GM19035 (cell line): ENCODE measurements at regions not wholly inside any gene's neighbourhood (a gene's known extent, or its start where the extent isn't known, plus 50 kb on each side); places are given as distances from the start of the nearest gene placed in this dataset.

Experiments
- ATAC-seq: cut with Tn5 transposase; IDR thresholded peaks from one replicate; pipeline ENCODE4 v1.9.1; 2021; ENCODE audit not compliant: unreplicated experiment

DNA sequence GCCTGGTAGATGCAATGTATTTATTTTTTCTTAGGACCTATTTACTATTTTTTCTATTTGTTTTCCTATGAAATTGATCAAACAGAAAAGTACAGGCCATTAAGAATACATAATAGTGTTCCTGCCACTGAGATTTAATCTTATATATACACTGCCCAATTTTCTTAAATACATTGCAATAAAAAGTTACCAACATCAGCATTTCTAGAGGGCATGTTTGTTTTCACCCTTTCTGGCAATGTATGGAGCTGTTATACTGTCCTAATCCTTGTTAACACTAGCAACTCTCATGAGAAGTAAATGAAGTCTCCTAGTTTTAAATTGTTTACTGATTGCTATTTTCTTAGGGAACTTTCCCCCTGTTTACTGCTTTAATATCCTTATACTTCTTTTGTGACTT lies 359.1 kb upstream of the SEMA3A start:
- ATAC-seq, result no peak

DNA sequence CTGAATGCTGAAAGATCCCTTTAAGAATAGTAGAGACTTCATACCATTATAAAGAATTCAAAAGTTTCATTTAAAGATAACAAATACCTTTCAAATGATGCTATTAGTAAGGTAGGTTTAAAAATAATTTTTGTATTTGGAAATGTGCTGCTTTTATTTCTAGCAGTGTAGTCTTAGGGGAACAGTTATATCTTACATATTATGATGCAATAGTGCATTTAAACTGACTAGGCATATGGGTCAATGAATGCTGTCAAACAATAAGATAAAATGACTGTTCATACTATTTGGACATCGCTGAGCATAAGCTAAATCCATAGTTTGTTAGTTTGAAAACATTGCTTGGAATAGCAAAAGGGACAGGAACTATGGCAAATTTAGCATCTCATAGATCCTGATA lies 354.8 kb upstream of the SEMA3A start:
- ATAC-seq, result no peak

DNA sequence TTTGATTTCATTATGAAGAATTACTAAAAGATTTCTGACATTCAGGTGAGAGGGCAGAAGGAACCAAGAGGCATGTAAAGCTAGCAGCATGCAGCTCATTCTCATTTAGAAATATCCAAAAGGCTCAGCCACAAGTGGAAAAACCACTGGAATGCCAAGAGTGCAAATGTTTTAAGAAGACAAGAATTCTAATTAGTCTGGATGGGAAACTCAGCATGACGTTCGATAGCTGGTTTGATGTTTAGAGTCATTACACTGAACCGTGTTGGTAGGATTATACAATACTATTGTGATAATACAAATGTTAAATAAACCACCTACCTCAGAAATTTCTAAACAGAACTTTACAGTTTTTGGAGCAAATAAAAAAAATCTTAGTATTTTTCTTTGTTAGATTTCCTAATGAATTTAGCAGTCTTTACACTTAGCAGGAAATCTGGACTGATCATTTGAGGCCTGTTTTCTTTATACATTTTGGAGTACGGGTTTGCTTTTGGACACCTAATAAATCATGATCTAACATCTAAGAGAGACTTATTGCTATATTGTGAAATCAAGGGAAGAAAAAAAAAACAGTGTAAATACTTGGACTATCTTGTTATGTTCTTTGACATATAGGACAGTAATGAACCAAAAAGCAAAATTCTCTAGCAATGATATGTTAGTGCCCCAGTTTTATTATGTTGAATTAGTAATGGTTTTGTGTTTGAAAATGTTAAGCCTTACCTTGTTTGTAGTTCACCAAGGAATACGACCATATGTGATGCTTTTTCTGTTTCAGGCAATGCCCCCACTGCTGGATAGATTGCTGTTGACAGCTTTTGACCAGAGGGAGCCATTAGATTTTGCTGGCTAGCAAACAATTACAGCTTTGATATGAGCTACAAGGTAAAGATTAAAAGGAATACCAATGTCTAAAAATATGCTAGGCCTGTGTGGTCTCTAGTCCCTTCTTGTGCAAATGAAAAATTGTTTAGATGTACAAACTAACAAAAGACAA lies 354.1 kb upstream of the SEMA3A start:
- ATAC-seq, result no peak

DNA sequence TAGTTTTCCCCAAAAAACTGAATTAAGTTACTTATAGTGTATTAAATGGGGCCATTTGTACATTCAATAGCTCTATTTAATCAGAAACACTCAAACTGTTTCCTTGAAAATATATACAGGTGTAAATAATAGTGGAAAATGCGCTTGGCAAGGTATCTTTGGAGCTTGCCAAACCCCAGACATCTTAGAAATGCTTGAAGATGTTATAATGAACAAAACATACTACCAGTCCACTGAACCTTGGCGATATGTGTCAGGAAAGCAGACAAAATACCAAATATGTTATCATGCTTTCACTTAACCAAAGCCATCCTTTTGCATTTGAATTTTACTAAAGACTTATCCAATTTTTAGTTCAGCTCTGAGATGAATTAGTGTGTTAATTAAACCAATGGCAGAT lies 352.7 kb upstream of the SEMA3A start:
- no peak for ATAC-seq

DNA sequence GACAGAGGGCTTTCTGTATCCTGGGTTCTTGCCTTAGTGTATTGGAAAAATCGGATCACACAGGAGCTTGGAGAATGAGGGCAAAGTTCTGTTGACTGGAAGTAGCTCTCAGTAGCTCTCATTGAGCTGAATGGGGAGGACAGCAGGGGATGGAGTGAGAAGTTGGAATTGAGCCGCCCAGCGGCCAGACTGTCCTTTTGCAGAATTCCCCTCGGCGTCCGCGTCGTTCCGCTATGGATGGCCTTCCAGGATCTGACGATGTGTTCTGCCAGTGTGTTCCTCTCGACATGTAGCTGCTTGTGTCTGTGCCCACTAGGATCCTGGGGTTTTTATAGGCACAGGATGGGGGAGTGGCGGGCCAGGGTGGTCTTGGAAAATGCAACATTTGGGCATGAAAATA lies 351.8 kb upstream of the SEMA3A start:
- ATAC-seq, result no peak

DNA sequence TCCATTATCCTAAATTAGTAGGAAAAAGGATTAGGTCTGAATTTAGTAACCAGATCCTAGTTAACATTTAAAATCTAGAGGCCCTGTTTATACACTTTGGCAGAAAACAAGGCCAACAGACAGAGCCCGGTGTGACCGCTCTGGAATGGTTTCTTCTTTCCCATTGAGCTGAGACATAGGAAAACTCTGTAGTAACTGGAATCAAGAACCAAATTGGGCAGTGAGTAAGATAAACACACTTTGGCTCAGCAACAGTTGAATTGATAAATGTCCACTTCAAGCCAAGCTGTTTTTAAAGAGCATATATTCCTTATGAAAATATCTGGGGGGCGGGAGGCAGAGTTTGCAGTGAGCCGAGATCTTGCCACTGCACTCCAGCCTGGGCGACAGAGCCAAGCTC lies 343.7 kb upstream of the SEMA3A start:
- no peak for ATAC-seq

DNA sequence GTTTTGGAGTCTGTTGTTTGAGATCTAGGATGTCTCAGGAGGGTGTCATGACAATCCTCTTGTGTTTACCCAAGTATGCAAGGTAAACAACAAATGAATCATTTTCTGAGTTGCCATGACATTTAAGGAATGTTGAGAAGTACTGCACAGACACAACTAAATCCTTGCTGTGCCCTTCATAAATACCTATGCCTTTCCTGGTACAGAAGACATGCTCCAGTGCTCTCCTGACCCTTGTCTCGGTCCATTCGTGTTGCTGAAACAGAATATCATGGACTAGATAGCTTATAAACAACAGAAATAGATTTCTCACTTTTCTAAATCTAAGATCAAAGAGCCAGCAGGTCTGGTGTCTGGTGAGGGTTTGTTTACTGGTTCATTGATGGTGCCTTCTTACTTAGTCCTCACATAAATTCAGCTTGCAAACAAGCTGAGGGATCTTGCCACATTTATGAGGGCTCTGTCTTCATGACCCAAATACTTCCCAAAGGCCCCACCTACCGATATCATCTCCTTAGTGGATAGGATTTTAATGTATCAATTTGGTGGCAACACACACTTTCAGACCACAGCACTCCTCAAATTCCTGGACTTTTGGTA lies 341.8 kb upstream of the SEMA3A start:
- ATAC-seq, result no peak

DNA sequence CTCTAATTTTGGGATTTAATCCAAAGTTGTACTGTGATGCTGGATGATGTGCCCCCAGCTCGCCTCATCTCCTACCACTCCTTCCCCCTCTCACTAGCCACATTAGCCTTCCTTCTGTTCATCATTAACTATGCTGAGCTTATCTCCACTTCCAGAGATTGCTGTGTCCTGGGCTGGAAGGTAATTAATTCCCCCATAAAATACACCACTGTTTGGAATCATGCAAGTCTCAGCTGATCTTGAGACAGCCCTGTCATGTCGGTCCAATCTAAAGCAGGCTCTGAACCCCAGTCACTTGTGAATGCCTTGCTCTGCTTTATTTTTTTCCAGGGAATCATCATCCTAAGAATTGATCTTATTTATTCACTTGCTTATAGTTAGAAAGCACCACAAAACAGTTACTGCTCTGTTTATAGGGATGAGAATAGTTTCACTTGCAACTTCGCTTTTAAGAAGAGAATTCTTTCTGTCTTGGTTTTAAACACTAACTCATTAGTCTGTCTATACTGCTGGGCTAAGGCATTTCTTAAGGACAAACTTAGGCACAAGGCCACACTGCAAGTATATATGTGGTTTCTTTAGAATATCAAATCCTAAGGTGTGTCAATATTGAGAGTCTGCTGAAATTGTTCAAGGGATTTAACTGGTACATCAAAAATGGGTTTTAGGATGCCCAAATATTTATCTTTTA lies 341.1 kb upstream of the SEMA3A start:
- no peak for ATAC-seq

DNA sequence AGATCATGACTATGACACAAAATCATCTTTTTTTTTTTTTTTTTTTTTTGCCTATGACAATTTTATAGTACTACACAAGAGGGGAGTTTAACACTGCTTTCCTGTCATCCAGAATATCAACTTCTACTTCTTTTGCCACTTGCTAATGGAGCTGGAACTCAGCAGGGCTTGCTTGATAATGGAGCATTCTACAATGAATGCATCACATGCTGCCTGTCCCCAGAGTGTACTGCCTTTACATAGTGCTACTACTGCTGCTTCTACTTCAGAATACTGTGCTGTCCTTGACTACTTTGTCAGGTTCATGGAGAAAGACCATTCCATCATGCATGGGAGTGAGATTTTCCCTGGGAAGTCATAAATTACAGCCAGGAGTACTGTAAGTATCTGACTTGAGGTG lies 338.6 kb upstream of the SEMA3A start:
- no peak for ATAC-seq

DNA sequence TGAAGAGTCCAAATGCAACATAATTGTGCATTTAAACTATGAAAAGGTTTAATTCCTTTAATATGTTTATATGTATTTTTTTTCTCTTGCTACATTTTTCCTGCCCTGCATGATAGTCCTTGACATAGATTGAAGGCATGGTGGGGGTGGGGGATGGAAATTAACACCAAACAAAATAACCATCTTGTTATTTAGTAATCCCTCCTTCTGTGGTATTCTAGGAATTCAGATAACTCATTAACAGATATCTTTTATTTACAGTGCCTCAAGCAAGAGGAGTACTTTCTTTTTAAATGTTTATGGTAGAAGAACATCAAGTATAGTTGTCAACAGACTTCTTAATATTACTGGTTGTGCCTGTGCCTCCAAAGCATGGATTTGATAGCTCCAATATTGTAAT lies 337.6 kb upstream of the SEMA3A start:
- no peak for ATAC-seq

DNA sequence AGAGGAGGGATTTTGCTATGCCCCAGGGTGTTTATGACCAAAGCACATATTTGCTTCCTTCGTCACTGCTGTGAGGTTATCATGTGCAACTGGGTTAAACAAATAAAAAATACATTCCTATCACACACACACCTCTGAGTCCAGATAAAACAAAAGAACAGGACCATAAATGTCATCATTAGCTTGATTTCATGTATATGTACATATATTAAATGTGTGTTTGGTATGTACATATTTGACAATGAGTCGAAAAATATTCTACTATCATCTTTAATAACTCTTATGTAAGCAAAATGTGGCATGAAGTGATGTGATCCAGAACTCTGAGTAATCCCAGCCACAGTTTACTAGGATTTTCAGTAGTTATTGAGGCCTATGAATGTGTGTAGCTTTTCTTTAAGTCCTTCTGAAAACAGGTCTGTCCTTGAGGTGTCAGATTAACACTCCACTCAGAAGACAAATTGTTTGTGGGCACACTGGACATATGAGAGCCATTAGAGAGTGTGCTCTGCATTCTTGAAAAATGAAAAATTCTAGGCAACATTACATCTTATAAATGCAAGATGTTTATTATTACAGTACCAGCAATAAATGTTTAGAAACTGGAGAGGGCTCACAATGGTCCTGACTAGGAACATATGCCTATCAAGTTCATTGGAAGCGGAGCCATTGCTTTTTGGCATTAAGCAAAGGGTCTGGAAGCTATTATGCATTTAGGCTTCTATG lies 335.1 kb upstream of the SEMA3A start:
- no peak for ATAC-seq

DNA sequence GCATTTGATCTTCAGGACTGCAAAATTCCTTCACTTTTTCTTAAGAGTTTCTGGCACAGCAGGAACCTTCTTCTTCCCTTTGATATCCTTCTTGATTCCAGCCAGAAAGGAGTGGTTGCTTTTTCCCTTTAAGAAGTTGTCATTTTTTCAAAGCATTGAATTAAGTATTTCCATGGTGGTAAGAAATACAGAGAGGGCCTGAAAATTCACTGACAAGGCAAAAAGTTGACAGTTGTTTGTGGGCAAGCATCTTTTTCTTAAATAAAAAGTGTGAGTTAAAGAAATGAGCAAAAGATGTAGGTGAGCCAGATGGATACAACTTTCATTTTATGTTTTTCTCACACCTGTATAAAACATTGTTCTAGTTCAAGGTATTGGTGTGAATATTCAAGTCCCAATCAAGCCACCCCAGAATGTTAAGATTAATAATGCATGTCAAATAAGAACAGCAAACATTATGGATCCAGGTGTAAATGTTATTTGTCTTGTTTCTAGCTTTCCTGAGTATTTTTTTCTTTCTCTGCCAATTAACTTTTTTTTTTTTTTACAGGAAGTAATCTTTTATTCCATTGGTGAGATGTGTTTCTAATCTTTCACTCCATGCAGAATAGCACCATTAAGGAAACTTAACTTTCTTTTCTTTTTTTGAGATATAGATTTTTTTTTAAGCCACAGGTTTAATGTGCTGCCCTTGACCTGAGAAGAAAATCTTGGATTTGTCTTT lies 334.3 kb upstream of the SEMA3A start:
- ATAC-seq, result no peak

DNA sequence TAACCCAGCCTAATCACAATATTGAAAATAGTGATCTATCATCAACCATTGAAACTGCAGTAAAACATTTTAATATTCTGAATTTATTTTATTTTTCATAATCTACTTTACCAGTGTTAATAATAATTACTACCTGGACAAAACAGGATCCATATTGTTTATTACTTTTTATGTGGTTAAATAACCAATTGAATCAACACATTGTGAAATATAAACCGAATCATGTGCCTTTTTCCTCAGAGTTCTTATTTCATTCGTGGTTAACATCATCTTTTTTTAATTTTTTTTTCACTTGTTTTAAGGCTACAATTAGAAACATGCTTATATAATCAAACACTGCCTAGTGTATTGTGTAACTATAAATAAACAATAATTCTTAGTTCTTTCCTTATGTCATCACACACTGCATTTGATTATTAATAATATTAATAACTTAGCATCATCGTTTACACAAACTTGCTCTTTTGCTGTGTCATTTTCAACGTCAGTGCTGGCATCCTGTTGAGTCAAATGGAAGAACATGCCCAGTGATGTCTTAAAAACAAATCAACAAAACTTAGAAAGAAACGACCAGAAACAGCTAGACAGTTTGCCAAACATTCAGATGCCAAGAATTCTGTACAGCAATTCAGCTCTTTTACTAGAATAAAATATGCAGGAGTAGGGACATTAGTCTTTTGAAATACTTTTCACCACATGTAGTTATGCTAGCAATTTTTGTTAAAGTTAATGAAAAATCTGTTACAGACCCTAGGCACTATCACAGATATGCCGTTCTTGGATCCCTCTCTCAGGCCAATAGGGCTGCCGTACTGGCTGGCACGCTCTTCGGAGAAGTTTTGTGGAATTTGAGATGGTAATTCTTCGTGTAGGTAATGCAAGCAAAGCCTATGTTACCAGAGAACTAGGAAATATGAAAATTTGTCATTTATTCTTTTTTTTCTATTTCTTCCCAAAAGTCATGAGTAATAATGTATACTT lies 330.4 kb upstream of the SEMA3A start:
- no peak for ATAC-seq

DNA sequence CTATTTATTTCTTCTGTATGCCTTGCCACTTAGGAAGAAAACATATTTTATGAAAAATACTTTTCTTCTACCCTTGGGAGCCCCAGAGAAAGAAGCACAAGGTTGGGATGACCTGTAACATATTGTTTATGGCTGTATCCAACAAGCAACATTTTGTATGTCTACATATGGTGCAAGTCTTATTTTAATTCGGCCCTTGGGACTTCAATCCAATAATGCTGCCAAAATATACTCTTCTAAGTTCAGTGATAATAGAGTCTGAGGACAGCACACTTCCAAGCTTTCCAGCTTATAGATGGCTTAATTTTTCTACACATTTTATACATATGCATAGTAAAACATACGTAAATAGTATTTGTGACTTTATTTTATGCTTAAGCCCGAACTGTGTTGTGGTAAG lies 318.5 kb upstream of the SEMA3A start:
- ATAC-seq, result no peak

DNA sequence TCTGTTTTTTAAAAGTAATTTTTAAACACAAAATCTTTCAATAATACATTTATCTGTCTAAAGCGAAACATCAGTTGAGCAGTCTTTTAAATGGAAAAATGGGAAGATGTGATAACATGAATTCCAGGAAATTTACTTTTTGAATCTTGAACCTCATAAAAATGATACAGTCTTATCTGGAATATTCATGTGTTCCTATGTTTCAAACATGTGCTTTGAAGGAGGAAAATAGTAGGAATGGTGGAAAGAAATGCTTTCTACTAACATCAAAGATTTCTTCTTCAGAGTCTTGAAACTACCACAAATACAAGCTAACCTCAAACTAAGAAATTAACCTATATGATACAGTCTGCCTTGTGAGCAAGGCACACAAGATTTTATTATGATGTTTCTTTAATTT lies 317.5 kb upstream of the SEMA3A start:
- no peak for ATAC-seq

DNA sequence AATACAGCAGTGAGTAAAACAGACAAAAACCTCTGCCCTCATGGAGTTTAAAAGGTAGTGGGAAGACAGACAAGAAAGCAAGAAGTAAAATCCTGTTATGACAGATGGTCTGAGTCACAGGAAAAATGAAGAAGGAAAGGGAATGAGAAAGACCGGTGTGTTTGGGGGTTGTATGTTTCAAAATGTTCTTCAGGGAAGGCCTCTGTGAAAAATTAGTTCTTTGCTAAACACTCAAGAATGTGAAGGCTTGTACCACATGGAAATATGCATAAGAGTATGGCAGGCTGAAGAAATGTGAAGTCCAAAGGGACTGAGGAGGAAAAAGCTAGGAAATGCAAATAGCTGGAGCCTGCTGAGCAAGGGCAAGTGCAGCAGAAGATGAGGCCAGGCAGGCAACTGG lies 315.9 kb upstream of the SEMA3A start:
- ATAC-seq, result no peak

DNA sequence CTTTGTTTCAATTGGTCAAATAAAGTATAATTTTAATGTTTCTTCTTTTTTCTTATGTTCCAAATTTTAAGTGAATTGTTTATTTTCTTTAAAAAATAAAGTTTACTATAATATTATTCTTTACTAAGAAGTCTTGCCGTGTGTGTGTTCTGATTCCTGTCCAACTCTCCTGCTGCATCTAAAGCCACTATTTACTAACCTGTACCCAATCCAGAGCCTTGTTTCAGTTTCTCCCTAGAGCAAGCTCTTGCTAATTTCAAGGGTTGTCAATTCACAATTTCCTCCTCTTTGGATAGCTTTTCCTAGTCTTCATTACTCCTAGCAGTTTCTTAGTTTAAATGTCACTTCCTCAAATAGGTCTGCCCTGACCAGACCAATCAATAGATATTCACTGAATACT lies 314.9 kb upstream of the SEMA3A start:
- no peak for ATAC-seq

DNA sequence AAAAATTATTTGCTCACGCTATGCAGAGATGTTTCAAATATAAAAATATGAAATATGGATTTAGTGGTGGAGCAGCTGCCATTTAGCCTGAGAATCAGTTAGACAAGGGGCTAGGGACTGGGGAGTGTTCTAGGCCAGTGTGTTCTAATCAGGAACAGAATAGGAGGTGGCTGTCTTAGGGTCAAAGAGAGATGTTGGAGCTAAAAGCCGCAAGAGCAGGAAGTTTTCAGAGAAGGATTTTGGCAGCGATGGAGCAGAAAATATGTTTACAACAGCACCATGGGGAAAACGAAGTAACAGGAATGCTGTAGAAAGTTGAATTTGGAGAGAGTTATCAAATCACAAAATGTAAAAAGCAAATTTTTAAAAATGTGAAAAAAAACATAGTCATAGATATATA lies 314.0 kb upstream of the SEMA3A start:
- no peak for ATAC-seq

DNA sequence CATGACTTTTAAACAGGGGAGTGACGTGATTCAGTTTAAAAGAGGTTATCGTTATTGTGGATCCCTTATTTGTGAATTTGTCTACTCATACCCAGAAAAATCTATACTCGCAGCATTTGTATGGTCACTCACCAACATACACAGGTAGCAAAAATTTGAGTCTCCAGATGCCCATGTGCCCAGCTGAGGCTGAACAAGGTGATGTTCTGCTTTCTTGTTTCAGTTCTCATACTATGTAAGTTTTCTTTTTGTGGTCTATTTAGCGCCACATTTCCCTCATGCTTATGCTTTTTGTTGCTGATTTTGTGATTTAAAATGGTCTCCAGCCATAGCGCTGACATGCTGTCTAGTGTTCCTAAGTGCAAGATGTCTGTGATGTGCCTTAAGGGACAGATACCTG lies 312.9 kb upstream of the SEMA3A start:
- ATAC-seq, result no peak
